ENCODE measurements at regions not wholly inside any gene's neighbourhood (a gene's known extent, or its start where the extent isn't known, plus 50 kb on each side); places are given as distances from the start of the nearest gene placed in this dataset.

DNA sequence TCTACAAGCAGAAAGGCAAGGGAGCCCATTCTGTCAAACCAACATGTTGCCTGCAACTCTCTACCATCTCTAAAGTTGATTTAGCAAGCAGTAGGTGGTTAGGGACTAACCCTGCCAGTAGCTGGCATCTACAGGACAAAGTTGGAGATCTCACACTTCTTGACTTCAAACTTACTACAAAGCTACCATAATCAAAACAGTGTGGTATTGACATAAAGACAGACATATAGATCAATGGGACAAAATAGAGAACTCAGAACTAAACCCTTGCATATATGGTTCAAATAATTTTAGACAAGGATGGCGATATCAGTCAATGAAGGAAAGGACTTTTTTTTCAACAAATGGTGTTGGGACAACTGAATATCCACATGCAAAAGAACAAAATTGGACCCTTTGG, 84.9 kb downstream of the MAP3K8 start:
- H3K9ac ChIP-seq (ENCODE audit: insufficient read depth in 1 of 2, low read depth in 2 of 2, low read length in 2 of 2): no peak overlapping the region
- ChIA-PET POLR2A (interaction anchor here (1.4 kb wide), 1 partner anchor 11 kb away, joined by 6 read pairs; no protein-coding TSS in a partner anchor), CTCF (ENCODE audit: low intra/inter-chr PET ratio) (no interaction called here)
- intact Hi-C loops (cut with micrococcal nuclease) (no loop called here), in situ Hi-C loops (cut with MboI) (no loop called here)
- ATAC-seq (no peak), FAIRE-seq (no peak), DNase-seq (ENCODE audit: extremely low read depth in 1 of 4, low spot score in 3 of 4) (no peak)
- no peaks in the 10 kb centered on the region for H4K20me1 ChIP-seq (replicated peaks; ENCODE audit: control insufficient read depth, insufficient read depth, low read length)
- no peaks in the 10 kb centered on the region for H3K9me3 ChIP-seq (replicated peaks; ENCODE audit: control insufficient read depth, insufficient read depth, low read depth, low read length)
- no peaks in the 10 kb centered on the region for H3K27me3 ChIP-seq (ENCODE audit: control insufficient read depth in 2 of 2, insufficient read depth in 2 of 2, low read length in 2 of 2)
- no peaks in the 10 kb centered on the region for H3K79me2 ChIP-seq (ENCODE audit: control insufficient read depth, insufficient read depth, low read length)
- WGBS (ENCODE audit: insufficient coverage, low coverage, missing lambda C conversion rate): 69% methylated on average over 1 of the region's 1 CpG
- no peaks in the 10 kb centered on the region for H3K9me1 ChIP-seq (ENCODE audit: control insufficient read depth, insufficient read depth, low read length)
- H3K27ac ChIP-seq (ENCODE audit: extremely low read depth, low read depth, low read length): no peak overlapping the region
- H2AFZ ChIP-seq (ENCODE audit: low read depth, low read length): no peak overlapping the region
- no peaks in the 10 kb centered on the region for H3K36me3 ChIP-seq (ENCODE audit: control insufficient read depth, insufficient read depth, low read length)
- no peak overlapping the region for H3K4me2 ChIP-seq (ENCODE audit: insufficient read depth, low read length)
- no peak overlapping the region for H3K4me3 ChIP-seq
- no peaks in the 10 kb centered on the region for H3K4me1 ChIP-seq (replicated peaks in 1 of 2; ENCODE audit: control insufficient read depth in 2 of 2, insufficient read depth in 2 of 2, low read length in 2 of 2)
- BruUV-seq (replicated peaks): no TSS peak
- TF ChIP-seq HNRNPUL1 (IDR thresholded peaks at IDR 0.05; ENCODE audit: low read length) (no peak), ATF7 (IDR thresholded peaks at IDR 0.05) (no peak), ADNP (tag; IDR thresholded peaks at IDR 0.05) (peak; percentile 33; the same call in 1 of the 2 replicates), SMARCA5 (IDR thresholded peaks at IDR 0.05) (peak; percentile 76; the same call in 1 of the 2 replicates), SRSF7 (optimal IDR thresholded peaks at IDR 0.05; ENCODE audit: low read depth, low read length) (no peak), TFAM (CRISPR knock-in tag; conservative IDR thresholded peaks at IDR 0.05) (no peak), SIN3A (IDR thresholded peaks at IDR 0.05; ENCODE audit: borderline replicate concordance in 2 of 2, control insufficient read depth in 1 of 2, low read depth in 2 of 2, low read length in 2 of 2) (no peak), ZNF143 (CRISPR knock-in tag; IDR thresholded peaks at IDR 0.05) (no peak), LCOR (CRISPR knock-in tag; IDR thresholded peaks at IDR 0.05) (no peak), RBM25 (IDR thresholded peaks at IDR 0.05; ENCODE audit: low read depth, low read length, severe bottlenecking) (peak; percentile 91), CXXC5 (CRISPR knock-in tag; IDR thresholded peaks at IDR 0.05) (no peak), ARID1B (IDR thresholded peaks at IDR 0.05) (no peak), BCOR (IDR thresholded peaks at IDR 0.05) (peak; percentile 60; the same call in 1 of the 2 replicates), GATA2 (CRISPR knock-in tag; IDR thresholded peaks at IDR 0.05) (no peak), ATF1 (CRISPR knock-in tag; IDR thresholded peaks at IDR 0.05) (no peak), ATF1 (tag; IDR thresholded peaks at IDR 0.05) (no peak), TRIM28 (IDR thresholded peaks at IDR 0.05) (peak; percentile 87)
- TF ChIP-seq, protein P1, sequence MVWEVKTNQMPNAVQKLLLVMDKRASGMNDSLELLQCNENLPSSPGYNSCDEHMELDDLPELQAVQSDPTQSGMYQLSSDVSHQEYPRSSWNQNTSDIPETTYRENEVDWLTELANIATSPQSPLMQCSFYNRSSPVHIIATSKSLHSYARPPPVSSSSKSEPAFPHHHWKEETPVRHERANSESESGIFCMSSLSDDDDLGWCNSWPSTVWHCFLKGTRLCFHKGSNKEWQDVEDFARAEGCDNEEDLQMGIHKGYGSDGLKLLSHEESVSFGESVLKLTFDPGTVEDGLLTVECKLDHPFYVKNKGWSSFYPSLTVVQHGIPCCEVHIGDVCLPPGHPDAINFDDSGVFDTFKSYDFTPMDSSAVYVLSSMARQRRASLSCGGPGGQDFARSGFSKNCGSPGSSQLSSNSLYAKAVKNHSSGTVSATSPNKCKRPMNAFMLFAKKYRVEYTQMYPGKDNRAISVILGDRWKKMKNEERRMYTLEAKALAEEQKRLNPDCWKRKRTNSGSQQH (CRISPR knock-in tag; IDR thresholded peaks at IDR 0.05): no peak
- TF ChIP-seq, protein P2, sequence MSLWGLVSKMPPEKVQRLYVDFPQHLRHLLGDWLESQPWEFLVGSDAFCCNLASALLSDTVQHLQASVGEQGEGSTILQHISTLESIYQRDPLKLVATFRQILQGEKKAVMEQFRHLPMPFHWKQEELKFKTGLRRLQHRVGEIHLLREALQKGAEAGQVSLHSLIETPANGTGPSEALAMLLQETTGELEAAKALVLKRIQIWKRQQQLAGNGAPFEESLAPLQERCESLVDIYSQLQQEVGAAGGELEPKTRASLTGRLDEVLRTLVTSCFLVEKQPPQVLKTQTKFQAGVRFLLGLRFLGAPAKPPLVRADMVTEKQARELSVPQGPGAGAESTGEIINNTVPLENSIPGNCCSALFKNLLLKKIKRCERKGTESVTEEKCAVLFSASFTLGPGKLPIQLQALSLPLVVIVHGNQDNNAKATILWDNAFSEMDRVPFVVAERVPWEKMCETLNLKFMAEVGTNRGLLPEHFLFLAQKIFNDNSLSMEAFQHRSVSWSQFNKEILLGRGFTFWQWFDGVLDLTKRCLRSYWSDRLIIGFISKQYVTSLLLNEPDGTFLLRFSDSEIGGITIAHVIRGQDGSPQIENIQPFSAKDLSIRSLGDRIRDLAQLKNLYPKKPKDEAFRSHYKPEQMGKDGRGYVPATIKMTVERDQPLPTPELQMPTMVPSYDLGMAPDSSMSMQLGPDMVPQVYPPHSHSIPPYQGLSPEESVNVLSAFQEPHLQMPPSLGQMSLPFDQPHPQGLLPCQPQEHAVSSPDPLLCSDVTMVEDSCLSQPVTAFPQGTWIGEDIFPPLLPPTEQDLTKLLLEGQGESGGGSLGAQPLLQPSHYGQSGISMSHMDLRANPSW (CRISPR knock-in tag; IDR thresholded peaks at IDR 0.05): no peak
- TF ChIP-seq, protein P3, sequence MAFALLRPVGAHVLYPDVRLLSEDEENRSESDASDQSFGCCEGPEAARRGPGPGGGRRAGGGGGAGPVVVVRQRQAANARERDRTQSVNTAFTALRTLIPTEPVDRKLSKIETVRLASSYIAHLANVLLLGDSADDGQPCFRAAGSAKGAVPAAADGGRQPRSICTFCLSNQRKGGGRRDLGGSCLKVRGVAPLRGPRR (CRISPR knock-in tag; IDR thresholded peaks at IDR 0.05): no peak
- TF ChIP-seq, protein P4, sequence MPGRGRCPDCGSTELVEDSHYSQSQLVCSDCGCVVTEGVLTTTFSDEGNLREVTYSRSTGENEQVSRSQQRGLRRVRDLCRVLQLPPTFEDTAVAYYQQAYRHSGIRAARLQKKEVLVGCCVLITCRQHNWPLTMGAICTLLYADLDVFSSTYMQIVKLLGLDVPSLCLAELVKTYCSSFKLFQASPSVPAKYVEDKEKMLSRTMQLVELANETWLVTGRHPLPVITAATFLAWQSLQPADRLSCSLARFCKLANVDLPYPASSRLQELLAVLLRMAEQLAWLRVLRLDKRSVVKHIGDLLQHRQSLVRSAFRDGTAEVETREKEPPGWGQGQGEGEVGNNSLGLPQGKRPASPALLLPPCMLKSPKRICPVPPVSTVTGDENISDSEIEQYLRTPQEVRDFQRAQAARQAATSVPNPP (IDR thresholded peaks at IDR 0.05; ENCODE audit: borderline replicate concordance, insufficient read depth, insufficient read length): no peak

Measured in K562 (cell line).